Activated naive CD4-positive, alpha-beta T cell treated with anti-CD3 and anti-CD28 coated beads for 36 hours (primary cell): ENCODE measurements at regions not wholly inside any gene's neighbourhood (a gene's known extent, or its start where the extent isn't known, plus 50 kb on each side); places are given as distances from the start of the nearest gene placed in this dataset.

Experiments
- CTCF ChIA-PET: fragments of 350-600 bp; sonication (Branson Sonifier 250); formaldehyde crosslinking; loops from one replicate; lab custom pipeline; 2021; ENCODE audit warnings: antibody characterized with exemption; lab: Charles Lee
- DNase-seq: peaks from one replicate; pipeline ENCODE4 v3.0.0-alpha.2; 2020
- H3K27ac Mint-ChIP-seq: one replicate; pipeline ENCODE4 v1.8.0; 2021; ENCODE audit warnings: mild to moderate bottlenecking, mixed read lengths
- H3K27me3 Mint-ChIP-seq: one replicate; pipeline ENCODE4 v1.8.0; 2021; ENCODE audit warnings: low read depth, mixed read lengths
- H3K36me3 Mint-ChIP-seq: one replicate; pipeline ENCODE4 v1.8.0; 2021; ENCODE audit warnings: low read depth, mixed read lengths
- H3K4me1 Mint-ChIP-seq: one replicate; pipeline ENCODE4 v1.8.0; 2021; ENCODE audit warnings: low read depth, mixed read lengths
- H3K4me3 Mint-ChIP-seq: one replicate; pipeline ENCODE4 v1.8.0; 2021; ENCODE audit warnings: mild to moderate bottlenecking, moderate library complexity, mixed read lengths
- H3K9me3 Mint-ChIP-seq: one replicate; pipeline ENCODE4 v1.8.0; 2021; ENCODE audit warnings: mixed read lengths
- intact Hi-C: fragments of 100-400 bp; cut with micrococcal nuclease; formaldehyde crosslinking; loops from one replicate; pipeline ENCODE4 v1.15.1; 2023

DNA sequence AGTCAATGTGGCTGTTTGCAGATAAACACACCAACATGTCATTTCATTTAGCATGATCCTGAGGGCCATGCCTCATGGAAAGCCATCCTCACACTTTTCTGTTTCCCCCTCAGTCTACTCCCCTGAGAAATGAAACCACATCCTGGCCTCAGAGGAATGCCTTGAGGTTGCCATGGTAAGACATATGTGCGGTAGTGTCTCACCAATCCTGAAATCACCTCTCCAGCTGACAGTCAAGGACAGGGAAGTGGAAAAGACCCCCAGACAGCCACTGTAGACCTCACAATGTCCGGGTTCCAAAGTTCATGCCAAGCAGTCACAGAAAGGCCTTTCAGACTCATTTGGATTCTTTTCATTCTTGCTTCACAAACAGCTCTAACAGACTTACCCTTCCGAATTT lies 175.2 kb upstream of the PKDCC start:
- H3K27ac Mint-ChIP-seq, result no peak overlapping the region
- no peaks in the 10 kb centered on the region for H3K36me3 Mint-ChIP-seq
- H3K9me3 Mint-ChIP-seq, result no peaks in the 10 kb centered on the region
- no peak for DNase-seq
- H3K4me1 Mint-ChIP-seq, result no peaks in the 10 kb centered on the region
- CTCF ChIA-PET, result interaction anchor here (0.6 to 12.7 kb wide), 8 partner anchors 12 to 467 kb away, joined by 3 to 291 read pairs (median 4); no protein-coding TSS in a partner anchor
- H3K4me3 Mint-ChIP-seq, result no peak overlapping the region
- intact Hi-C loops, result loop anchor here (5.0 kb wide), 1 partner anchor 790 kb away; no protein-coding TSS in a partner anchor
- no peaks in the 10 kb centered on the region for H3K27me3 Mint-ChIP-seq

DNA sequence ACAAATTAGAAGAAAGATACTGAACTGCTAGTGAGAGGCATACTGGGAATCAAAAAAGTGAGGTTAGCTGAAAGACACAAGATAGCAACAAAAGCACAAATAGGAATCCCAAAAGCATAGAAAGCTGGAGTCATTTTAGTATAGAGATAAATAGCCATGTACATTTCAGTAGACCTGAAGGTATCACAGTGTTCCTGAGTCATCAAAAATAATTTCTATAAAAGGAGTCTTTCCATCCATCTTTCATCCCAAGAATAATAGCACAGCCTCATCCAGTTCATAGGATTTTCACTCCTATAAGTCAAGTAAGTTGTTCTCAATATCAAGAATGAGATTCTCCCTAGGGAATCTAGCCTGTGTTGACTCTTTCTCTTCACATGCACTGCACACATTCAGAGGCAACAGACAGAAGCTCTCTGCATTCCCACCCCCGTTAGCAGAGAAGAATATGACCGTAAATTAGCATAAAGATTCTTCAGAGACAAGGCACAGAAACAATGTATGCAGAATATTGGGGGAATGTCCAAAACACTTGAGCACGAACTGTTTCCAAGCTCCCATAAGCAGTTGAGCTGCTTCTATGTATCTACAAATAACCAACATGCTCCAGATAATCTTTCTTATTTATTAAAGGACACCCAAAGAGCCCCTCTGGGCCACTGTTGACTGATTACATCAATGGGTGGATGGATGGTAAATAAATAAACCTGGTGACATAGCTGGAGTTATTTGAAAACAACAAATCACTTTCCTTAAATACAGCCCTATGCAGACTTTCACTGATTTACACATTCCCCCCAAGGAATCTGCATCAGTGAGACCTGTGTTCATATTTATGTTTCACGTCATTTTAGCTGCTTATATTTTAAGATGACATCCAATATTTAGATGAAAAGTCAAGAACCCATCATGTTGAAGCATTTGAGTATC lies 174.5 kb upstream of the PKDCC start:
- DNase-seq, result no peak
- intact Hi-C loops, result loop anchor here (5.0 kb wide), 1 partner anchor 789 kb away; no protein-coding TSS in a partner anchor
- Mint-ChIP-seq H3K36me3 (no peaks in the 10 kb centered on the region), H3K9me3 (no peaks in the 10 kb centered on the region), H3K4me3 (no peak overlapping the region), H3K4me1 (no peaks in the 10 kb centered on the region), H3K27ac (no peak overlapping the region), H3K27me3 (no peaks in the 10 kb centered on the region)
- CTCF ChIA-PET, result interaction anchor here (0.6 to 12.7 kb wide), 7 partner anchors 13 to 466 kb away, joined by 3 to 291 read pairs (median 4); no protein-coding TSS in a partner anchor

DNA sequence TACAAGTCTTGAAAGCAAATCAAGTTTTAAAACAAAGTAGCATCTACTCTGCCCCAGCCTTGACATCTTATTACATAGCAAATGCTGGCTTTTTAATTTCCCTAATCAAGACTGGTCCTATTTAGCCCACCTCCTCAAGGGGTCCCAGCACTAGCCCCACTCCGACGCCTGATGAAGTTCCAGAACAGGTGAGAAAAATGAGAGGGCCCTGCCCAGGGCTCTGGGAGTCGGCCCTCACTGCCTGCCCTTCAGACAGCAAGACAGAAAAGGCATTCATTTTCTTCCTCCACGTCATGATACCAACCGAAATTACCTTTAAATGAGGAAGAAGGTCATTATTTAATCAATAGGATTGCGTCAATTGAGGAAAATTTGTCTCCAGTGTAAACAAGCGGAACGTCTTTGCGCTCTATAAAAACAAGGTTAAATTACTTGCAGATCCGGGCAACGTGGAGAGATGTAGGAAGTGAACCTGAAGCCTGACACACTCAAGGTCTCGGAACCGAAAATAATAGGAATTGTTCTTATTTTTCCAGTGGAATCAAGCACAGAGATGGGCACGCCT lies 170.6 kb upstream of the PKDCC start:
- intact Hi-C loops, result no loop called here
- Mint-ChIP-seq H3K9me3 (no peaks in the 10 kb centered on the region), H3K36me3 (no peaks in the 10 kb centered on the region), H3K4me3 (no peak overlapping the region), H3K27ac (no peak overlapping the region), H3K27me3 (no peaks in the 10 kb centered on the region), H3K4me1 (no peaks in the 10 kb centered on the region)
- no peak for DNase-seq
- CTCF ChIA-PET, result interaction anchor here (0.7 to 0.9 kb wide), 2 partner anchors 121 to 211 kb away, joined by 3 to 5 read pairs; no protein-coding TSS in a partner anchor

DNA sequence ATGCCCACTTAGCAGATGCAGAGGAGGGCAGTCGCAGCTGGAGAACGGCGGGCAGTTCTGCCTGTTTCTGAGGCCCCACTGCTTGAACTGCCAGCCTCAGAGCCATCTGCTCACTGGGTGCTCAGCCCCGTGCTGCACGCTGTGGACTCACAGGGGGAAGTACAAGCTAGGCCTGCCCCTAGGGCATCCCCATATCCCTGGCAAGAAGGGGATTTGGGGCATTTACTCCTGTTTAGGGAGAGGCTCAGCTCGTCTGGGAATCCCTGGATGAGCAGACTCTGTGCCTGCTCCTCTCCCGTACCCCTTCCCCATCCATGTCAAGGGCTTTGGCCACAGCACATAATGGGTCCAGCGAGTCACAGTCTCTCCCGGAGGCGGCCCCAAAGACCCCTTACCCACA lies 169.8 kb upstream of the PKDCC start:
- no peaks in the 10 kb centered on the region for H3K4me1 Mint-ChIP-seq

DNA sequence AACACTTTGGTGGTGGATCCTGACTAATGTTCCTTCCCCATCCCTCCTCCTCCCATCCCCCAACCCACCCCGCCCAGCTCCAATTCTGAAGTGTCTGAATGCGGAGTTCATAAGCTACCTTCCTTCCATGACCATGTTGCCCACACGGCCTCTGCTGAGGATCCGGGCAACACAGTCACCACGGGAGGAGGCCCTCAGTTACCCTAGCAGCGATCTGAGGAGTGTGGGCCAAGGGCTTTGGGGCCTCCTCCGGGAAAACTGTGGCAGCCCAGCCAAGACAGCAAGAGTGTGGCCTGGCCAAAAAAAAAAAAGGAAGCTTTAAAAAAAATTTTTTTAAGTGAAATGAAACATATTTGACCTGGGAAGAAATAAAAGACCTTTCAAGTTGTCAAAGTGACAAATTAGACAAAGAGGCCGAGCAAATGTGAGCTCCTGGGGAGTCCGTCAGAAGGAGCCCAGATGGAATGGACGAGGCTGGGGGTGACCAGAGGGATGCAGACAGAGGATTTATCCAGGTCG lies 169.0 kb upstream of the PKDCC start:
- no peaks in the 10 kb centered on the region for H3K27me3 Mint-ChIP-seq
- no peak overlapping the region for H3K4me3 Mint-ChIP-seq
- no peaks in the 10 kb centered on the region for H3K36me3 Mint-ChIP-seq
- H3K9me3 Mint-ChIP-seq, result no peaks in the 10 kb centered on the region
- CTCF ChIA-PET, result interaction anchor here (0.6 to 2.2 kb wide), 3 partner anchors 8 to 123 kb away, joined by 3 to 16 read pairs (median 5); no protein-coding TSS in a partner anchor
- no peak for DNase-seq
- no peaks in the 10 kb centered on the region for H3K4me1 Mint-ChIP-seq
- intact Hi-C loops, result no loop called here
- no peak overlapping the region for H3K27ac Mint-ChIP-seq

More for the DNA sequence above, 169.8 kb upstream of the PKDCC start:
- Mint-ChIP-seq H3K27ac (no peak overlapping the region), H3K9me3 (no peaks in the 10 kb centered on the region), H3K4me3 (no peak overlapping the region), H3K27me3 (no peaks in the 10 kb centered on the region), H3K36me3 (no peaks in the 10 kb centered on the region)
- intact Hi-C loops, result no loop called here
- CTCF ChIA-PET, result interaction anchor here (0.6 to 0.9 kb wide), 3 partner anchors 14 to 210 kb away, joined by 3 to 5 read pairs (median 3); no protein-coding TSS in a partner anchor
- no peak for DNase-seq

DNA sequence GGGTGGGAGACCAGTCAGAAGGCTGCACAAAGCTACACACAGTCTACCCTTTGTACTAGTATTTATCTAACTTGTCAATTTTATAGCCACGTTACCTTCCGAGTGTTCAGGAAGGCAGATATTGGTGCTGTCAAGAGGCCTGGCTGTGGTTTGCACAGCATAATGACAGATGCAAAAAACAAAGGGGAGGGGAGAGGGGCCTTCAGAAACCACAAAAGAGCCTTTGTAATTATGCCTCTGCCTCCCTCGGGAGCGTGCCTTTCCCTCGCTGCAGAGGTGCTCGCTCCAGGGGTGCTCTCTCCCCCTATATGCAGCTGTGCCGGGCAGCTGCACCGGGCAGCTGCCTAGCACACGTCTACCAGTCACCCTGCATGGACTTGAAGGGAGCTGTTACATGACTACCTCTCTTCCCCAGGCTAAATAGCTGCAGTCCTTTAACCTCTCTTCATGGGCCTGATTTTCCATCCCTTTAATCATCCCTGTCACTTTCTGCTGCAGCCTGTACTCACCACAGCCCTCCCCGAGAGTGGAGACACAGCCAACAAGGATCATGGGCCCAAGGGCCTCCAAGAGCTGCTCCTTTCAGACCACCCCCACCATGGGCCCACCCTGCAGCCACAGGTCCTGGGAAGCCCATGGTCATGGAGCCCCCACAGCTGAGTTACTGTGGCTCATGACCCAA lies 168.4 kb upstream of the PKDCC start:
- intact Hi-C loops, result no loop called here
- Mint-ChIP-seq H3K27me3 (no peaks in the 10 kb centered on the region), H3K27ac (no peak overlapping the region), H3K4me1 (no peaks in the 10 kb centered on the region), H3K9me3 (no peaks in the 10 kb centered on the region), H3K4me3 (no peak overlapping the region), H3K36me3 (no peaks in the 10 kb centered on the region)
- no peak for DNase-seq
- CTCF ChIA-PET, result interaction anchor here (0.9 to 2.2 kb wide), 3 partner anchors 9 to 208 kb away, joined by 5 to 16 read pairs (median 5); no protein-coding TSS in a partner anchor

DNA sequence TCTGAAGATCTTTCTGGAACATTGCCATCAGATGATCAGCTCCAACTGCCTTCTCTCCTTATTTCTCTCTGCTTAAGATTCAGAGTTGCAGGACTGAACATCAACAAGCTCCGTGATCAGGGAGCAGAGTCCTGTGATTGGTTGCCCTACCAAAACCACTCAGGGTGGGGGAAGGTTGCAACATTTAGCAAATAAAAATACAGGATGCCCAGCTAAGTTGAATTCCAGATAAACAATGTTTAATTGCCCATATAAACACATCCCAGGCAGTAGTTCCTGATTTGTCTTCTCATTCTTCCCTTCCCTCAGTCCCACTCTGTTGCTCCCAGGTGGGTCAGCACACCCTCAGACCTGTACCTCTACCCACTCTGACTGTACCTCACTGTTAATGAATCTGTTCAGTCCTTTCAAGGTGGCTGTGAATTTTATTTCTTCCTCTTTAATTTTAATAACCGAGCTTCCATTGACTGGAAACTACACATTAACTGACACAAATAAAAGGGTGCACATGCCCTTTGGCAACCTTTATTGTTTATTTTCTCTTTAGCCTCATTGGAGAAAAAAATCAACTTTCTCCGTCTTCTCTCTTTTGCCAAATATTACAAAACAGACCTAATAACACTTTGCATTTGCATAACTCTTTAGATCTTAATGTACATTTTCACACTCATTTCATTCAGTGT lies 167.1 kb upstream of the PKDCC start:
- H3K9me3 Mint-ChIP-seq, result no peaks in the 10 kb centered on the region
- intact Hi-C loops, result no loop called here
- H3K27me3 Mint-ChIP-seq, result no peaks in the 10 kb centered on the region

DNA sequence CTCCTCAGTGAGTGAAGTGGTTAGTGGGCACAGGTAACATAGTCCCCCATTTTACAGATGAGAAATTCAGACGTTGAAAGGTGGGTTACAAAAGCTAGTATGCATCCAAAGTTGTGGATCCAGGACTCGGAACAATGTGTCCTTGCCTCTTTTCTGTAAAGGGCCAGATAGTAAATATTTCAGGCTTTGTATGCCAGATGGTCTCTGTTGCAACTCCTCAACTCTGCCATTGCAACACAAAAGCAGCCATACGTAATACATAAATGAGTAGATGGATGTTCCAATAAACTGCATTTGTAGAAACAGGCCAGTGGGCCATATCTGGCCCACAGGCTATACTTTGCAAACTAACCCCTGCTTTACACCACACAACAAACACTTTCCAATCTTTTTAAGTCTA lies 166.6 kb upstream of the PKDCC start:
- CTCF ChIA-PET, result no interaction called here
- no peaks in the 10 kb centered on the region for H3K4me1 Mint-ChIP-seq
- no peaks in the 10 kb centered on the region for H3K27me3 Mint-ChIP-seq
- intact Hi-C loops, result no loop called here
- DNase-seq, result no peak
- H3K36me3 Mint-ChIP-seq, result no peaks in the 10 kb centered on the region
- no peaks in the 10 kb centered on the region for H3K9me3 Mint-ChIP-seq
- no peak overlapping the region for H3K4me3 Mint-ChIP-seq
- no peak overlapping the region for H3K27ac Mint-ChIP-seq

More for the DNA sequence above, 167.1 kb upstream of the PKDCC start:
- H3K4me3 Mint-ChIP-seq, result no peak overlapping the region
- no peak for DNase-seq
- no peaks in the 10 kb centered on the region for H3K36me3 Mint-ChIP-seq
- no peak overlapping the region for H3K27ac Mint-ChIP-seq
- CTCF ChIA-PET, result interaction anchor here (2.2 kb wide), 1 partner anchor 10 kb away, joined by 16 read pairs; no protein-coding TSS in a partner anchor
- no peaks in the 10 kb centered on the region for H3K4me1 Mint-ChIP-seq

DNA sequence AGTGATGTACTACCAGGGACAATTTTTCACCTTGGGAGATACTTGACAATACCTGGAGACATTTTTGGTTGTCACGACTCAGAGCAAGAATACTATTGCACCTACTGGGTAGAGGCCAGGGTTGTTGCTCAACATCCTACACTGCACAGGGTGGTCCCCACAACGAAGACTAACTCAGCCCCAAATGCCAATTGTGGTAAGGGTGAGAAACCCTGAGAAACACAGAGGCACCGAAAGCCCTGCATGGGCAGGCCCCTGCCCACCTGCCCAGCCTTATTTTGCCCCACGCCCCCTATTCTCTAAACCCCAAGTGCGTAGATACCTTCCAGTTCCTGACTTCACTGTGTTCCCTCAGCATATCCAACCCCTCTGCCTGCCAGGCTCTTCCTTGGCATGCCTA lies 163.1 kb upstream of the PKDCC start:
- Mint-ChIP-seq H3K27ac (no peak overlapping the region), H3K4me1 (no peaks in the 10 kb centered on the region), H3K4me3 (no peak overlapping the region), H3K9me3 (no peaks in the 10 kb centered on the region), H3K27me3 (no peaks in the 10 kb centered on the region), H3K36me3 (no peaks in the 10 kb centered on the region)
- CTCF ChIA-PET, result interaction anchor here (0.8 kb wide), 1 partner anchor 43 kb away, joined by 4 read pairs; no protein-coding TSS in a partner anchor
- DNase-seq, result no peak
- intact Hi-C loops, result no loop called here

DNA sequence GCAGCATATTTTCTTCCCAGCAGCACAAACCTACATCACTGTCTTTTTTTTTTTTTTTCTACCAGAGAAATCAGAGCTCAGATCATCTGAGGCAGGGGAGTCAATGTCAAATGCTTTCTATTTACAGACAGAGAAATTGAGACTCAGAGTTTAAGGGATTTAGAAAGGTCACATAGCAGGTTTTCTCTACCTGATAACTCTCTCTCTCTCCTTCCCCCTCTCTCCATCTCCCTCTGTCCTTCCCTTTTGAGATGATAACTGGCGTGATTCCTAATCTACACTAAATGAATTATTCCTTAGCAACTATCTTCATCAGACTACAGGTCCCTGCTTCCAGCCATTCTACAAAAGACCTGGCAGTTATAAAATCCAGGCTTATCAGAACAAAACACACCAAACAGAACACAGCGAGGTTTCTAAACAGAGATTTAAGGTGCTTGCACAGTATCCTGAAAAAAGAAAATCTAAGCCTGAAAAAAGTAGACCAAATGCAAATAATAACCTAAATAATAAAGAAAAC lies 161.6 kb upstream of the PKDCC start:
- no peak for DNase-seq
- Mint-ChIP-seq H3K27me3 (no peaks in the 10 kb centered on the region), H3K36me3 (no peaks in the 10 kb centered on the region), H3K9me3 (no peaks in the 10 kb centered on the region), H3K27ac (no peak overlapping the region), H3K4me3 (no peak overlapping the region), H3K4me1 (no peaks in the 10 kb centered on the region)
- intact Hi-C loops, result no loop called here
- CTCF ChIA-PET, result no interaction called here

DNA sequence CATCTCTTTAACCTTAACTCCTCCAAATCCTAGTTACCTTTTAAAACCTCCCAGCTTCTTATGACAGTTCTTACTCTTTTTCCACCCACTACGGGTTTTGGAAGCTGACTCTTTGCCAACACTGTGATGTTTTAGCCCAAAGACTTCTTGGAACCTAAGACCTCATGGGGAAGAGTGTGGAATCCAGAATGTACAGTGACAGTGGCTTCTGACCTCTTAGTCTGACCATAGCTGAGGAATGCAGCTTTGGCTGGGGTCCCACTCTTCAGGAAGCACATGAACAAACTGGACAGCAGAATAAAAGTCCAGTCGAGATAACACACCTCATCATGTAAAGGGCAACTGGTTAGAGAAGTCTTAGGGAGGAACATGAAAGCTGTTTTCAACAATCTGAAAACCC lies 161.1 kb upstream of the PKDCC start:
- intact Hi-C loops, result no loop called here

More for the DNA sequence above, 161.1 kb upstream of the PKDCC start:
- Mint-ChIP-seq H3K36me3 (no peaks in the 10 kb centered on the region), H3K4me3 (no peak overlapping the region), H3K27me3 (no peaks in the 10 kb centered on the region), H3K4me1 (no peaks in the 10 kb centered on the region), H3K9me3 (no peaks in the 10 kb centered on the region), H3K27ac (no peak overlapping the region)
- CTCF ChIA-PET, result interaction anchor here (0.9 kb wide), 1 partner anchor 15 kb away, joined by 8 read pairs; no protein-coding TSS in a partner anchor
- no peak for DNase-seq
